GM18507 (cell line): ENCODE measurements at regions not wholly inside any gene's neighbourhood (a gene's known extent, or its start where the extent isn't known, plus 50 kb on each side); places are given as distances from the start of the nearest gene placed in this dataset.

Experiments used
- DNase-seq: peaks from one replicate; pipeline ENCODE4 v3.0.0; 2011; ENCODE audit warnings: low read depth; ENCODE audit not compliant: insufficient read length; ENCODE audit errors: extremely low spot score
- FAIRE-seq: peaks from 2 replicates; lab custom pipeline; 2011; peaks lifted over from hg19 to GRCh38; lab: Jason Lieb, UNC

DNA sequence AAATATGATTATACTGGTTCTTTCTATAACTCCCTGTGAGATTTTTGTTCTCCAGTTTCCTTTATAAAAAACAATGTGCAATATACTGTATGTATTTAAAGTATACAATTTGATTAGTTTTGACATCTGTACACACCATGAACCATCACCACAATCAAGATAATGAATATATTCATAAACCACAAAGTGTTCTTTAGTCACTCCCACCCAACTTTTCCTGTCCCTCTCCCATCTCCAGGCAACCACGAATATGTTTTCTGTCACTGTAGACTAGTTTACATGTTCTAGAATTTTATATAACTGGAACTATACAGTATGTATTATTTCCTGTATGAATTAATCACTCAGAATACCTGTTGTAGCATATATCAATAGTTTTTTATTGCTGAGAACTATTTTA lies 177.0 kb upstream of the MBNL1 start:
- FAIRE-seq (no peak), DNase-seq (no peak)

DNA sequence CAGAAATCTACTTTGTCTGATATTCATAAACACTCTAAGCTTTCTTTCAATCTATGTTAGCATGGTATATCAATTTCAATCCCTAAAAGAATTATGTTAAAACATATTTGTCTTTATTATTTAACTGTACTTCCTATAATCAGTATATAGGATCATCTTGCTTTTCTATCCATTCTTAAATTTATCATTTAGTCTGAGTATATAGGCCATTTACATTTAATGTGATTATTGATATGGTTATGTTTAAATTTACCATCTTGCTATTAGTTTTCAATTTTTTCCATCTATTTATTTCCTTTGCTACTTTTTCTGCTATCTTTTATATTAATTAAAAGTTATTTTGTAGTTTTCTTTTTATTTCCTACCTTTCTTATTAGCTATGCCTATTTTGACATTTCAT lies 174.8 kb upstream of the MBNL1 start:
- DNase-seq (no peak), FAIRE-seq (no peak)

DNA sequence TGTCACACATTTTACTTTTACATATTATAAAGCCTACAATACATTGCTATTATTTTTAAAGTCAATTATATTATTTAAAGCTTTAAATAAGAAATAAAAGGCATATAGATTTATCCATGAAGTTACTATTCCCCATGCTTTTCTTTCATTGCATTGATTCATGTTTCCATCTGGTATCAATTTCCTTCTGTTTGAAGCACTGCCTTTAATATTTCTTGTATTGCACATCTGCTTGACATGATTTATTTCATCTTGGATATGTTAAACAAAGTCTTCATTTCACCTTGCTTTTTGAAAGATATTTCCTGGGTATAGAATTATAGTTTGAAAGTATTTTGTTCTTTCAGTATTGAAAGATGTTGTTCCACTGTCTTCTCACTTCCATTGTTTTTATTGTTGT lies 174.3 kb upstream of the MBNL1 start:
- peak; percentile 24 for FAIRE-seq
- DNase-seq, result no peak

DNA sequence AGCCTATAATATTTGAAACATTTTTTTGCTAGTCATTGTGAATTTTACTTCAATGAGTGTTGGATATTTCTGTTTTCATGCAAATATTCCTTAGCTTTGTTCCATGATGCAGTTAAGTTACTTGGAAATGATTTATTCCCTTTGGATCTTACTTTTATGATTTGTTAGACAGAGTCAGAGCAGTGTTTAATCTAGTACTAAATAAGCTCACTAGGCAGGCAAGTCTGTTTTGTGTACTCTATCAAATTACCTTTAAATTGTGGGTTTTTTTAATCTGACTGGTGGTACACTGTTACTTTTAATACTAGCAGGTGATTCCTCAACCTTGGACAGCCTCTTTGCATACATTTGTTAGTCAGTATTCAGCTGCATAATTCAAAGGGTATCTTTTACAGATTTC lies 173.3 kb upstream of the MBNL1 start:
- DNase-seq (no peak), FAIRE-seq (no peak)

DNA sequence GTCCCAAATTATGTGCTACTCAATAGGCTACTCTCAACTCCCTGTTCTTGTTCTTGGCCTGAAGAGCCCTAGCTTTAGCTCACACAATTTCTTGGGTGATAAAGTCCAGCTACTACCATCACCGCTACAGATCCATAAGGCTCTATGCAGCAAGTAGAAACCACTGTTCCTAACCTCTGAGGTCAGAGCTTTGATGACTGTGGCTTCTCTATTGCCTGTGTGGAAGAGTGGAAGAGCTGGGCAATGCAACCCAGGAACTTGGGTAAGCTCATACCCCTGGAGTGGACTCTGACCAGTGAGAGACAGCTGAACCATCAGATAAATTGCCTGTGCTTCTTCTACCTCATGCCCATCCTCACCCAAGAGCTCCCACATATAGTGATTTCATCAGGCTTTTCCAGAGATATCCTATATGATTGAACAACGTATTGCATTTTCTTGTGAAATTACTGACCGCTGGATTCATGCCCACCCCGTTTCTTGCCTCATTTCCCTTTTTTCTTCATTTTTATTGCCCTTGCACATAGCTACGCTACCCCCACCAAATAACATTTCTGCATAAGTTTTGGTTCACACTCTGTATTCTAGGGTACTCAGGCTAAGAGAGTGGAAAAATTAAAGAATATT lies 172.3 kb upstream of the MBNL1 start:
- FAIRE-seq (no peak), DNase-seq (no peak)

DNA sequence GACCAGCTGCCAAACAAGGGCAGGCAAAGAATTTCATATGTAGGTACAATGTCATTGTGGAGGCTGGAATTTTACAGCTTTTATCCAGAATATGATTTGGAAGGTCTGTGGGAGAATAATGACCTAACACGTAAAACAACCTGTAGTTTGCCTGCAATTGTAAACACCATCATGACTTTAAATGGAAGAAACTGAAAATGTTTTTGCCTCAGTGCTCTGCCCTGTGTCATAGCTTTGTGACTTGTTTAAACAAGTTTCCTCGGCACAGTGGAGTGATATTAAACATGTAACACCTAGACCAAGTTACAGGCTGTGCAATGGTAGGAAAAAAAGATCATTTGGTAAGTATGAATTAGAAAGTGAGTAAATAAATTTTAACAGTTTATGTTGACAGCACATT lies 171.6 kb upstream of the MBNL1 start:
- no peak for DNase-seq
- no peak for FAIRE-seq

DNA sequence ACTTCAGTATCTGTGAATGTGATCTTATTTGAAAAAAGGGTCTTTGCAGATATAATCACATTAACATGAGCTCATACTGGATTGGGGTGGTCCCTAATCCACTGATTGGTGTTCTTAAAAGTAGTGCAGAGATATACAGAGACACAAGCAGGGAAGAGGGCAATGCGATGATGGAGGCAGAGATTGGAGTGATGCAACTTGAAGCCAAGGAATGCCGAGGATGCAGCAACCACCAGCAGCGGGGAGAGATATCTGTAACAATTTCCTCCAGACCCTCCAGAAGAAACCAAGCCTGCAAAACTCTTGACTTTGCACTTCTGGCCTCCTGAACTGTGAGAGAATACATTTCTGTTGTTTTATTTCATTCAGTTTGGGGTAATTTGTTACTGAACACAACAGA lies 171.0 kb upstream of the MBNL1 start:
- peak; percentile 5 for FAIRE-seq
- DNase-seq, result no peak

DNA sequence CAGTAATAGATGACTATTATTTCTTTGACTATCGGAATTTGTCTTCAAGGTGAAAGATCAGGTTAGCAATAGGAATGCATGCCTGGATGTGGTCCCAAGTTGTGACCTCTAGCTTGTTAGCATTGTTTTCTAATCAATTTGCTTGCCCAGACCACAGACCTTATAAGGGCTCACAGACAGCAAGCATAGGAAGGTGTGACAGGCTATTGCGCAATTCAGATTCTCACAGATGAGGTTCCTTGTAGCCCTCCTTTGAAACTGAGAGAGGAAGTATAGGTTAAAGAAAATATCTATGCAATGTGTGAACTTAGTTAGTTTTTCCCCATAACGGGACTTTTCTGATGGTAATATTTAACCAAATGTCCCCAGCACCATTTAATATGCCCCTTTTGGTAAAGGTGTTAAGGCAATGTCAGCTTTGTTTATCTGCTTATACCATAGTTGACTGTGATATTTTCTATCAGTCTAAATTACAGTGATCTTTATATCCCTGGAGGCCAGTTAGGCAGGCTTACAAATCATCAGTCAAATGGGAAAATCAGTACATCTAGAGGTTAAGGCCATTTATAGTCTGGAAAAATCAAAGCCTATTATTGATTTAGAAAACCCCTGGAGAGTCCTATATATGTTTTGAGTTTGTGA lies 168.1 kb upstream of the MBNL1 start:
- FAIRE-seq, result peak; percentile 98
- DNase-seq, result peak; percentile 32

DNA sequence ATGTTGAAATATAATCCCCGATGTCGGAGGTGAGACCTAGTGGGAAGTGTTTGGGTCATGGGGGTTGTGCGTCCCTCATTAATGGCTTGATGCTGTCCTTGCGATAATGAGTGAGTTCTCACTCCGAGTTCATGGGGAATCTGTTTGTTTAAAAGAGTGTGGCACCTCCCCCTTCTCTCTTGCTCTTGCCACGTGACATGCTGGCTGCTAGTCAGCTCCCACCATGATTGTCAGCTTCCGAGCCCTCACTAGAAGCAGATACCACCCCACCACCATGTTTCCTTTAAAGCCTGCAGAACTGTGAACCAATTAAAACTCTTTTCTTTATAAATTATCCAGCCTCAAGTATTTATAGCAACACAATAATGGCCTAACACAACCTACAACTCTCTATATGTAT lies 166.3 kb upstream of the MBNL1 start:
- no peak for DNase-seq
- peak; percentile 15 for FAIRE-seq

DNA sequence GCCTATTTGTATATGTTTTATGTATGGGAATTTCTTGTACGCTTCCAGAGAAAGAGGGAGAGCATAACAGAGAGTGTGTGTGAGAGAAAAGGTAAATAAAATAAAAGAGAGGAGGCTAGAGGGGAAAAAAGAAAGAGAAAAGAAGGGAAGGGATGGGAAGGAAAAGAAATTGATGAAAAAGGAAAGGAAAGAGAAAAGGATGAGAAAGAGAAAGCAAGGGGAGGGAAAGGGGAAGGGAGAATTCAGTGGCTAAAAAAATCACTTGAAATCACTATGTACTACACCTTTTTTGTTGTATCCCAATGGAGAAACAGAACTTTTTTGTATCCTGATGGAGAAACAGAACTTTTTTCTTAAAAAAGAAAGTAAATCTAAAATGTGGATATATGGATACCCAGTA lies 165.5 kb upstream of the MBNL1 start:
- DNase-seq, result no peak
- no peak for FAIRE-seq

DNA sequence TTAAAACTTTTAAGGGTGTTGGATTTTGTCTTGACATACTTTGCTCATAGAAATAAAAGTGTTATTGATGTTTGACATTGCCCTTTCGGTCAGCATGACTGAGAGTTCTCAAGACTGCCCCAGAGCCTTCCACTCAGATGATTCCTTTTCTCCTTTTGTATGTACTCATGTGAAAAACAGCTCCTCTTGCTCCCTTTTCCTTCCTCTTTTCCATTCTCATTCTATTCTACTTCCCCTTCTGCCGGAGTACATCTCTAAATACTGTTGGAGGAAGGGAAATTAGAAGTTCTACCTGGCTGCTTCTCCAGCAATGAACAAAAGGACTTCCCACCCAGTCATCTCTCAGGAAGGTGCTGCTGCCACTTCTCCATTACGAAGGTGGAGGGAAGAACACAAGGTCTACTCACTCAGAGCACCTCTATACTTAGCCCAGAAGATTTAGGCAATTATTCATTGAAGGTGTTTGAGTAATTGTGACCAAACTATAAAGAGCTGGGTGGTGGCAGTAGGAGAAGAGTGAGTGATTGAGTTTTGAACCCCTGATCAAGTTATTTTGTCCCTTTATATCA lies 163.8 kb upstream of the MBNL1 start:
- DNase-seq (no peak), FAIRE-seq (peak; percentile 33)

DNA sequence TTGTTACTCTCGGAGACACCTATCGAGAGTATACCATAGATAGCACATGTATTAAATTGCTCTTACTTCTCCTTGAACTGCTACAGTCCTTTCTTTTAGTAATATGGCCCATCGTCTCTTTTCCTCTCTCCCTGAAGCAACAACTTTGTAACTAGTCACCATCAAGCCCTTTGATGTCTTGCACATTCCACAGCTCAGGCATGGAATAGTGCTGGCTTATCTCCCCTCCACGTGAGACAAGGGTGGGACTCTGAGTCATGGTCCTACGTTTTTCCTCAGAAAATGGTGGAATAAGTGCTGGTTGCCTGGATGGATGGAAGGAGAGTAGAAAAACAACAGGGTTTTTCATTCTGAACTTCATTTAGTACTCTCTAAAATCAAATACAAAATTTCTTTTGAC lies 163.3 kb upstream of the MBNL1 start:
- FAIRE-seq (no peak), DNase-seq (no peak)

DNA sequence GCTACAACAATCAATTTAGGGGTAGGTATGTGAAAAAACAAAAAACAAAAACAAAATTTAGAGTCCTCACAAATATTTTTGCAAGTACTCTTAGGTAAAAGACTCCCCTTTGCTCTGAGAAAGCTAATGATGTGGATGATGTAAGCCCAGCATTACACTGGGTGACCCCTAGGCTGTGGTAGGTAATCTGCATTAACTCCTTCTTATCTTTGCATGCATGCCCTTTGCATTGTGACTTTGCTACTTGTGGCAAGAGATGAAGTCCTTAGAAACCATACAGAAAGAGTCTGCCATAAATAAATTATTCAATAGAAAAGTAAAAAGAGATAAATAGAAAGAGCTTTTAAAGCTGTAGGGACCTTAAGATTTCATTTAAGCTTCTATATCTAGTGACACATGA lies 159.7 kb upstream of the MBNL1 start:
- no peak for FAIRE-seq
- no peak for DNase-seq

DNA sequence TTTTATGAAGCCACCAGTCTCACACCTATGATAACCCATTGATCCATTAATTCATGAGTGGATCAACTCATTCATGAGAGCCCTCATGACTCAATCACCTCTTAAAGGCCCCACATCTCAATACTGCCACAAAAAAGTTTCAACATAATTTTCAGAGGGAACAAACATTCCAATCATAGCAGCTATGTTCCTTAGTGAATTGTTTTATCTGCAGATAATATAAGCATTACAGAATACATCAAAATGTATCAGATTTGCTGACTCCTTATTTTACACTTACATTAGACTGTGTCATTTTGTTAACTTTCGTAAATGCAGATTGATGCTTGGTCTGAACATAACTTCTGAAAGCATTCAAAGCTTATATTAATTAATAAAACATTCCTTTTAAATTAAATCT lies 155.3 kb upstream of the MBNL1 start:
- DNase-seq (no peak), FAIRE-seq (no peak)

DNA sequence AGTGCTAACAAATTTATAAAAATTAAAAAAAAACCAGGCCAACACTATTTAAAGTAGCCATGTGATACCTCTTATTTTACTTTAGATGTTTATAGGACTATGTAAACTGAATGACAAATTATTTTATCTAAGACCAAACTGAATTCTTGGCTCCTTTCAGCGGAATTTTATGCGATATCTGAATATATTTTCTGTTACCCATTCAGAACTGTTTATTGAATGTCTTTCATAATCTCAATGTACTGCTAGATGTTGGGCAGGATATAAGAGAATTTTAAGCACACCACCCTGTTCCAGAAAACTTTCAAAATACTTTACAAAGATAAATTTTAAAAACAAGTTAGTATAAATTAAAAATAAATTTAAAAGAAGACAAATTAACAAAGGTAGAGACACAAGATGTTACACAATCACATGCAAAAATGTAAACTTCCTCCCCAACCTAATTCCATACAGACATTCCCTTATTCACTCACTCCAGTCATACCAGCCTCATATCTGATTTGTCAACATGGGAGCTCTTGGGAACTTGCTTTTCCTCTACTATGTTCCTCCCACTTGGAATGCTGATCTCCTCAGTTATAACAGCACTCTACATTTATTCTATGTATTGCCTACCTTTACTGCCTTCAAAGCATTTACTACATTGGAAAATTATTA lies 154.6 kb upstream of the MBNL1 start:
- no peak for FAIRE-seq
- DNase-seq, result no peak

DNA sequence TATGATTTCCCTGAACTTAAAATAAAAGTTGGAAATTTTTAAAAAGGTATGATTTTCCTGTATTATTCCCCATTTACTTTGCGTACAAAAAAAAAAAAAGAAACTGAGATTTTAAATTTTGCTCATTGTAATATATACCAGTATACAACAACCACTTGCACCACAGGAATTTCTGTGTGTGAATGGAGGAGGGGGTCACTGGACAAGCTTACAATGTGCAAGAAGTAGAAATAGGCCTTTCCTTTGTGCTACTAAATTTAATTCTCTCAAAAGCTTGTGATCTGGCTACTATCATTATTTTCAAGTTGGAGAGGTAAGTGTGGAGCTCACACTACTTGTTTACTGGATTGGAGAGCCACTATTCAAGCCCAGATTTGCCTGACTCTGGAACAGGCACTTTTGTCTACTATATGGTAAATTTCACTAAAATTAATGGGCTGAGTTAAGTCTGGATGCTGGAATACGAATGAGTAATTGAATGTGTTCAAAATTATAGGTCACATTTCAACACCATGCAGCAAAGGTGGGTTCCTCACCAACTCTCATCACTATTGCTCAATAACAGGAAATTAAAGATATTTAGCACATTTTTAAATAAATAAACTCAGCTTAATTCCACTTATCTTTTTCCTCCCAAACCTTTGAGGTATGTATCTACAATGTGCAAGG lies 148.0 kb upstream of the MBNL1 start:
- DNase-seq (no peak), FAIRE-seq (no peak)

DNA sequence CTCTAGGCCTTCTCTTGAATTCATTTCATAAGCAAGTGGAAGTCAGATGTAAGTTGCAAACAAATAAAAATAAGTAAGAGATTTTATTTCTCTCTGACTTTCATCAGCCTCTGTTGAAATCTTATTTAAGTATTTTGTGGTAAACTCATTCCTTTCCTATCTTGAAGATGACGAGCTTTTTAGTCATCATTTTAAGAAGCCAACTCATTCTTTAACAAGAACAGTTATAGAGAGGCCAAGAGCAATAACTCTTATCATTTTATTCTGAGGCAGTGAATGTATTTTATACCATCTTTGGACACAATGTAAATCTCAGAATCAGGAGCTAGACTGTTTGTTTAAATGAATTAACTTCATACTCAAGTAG lies 147.5 kb upstream of the MBNL1 start:
- FAIRE-seq (no peak), DNase-seq (no peak)

DNA sequence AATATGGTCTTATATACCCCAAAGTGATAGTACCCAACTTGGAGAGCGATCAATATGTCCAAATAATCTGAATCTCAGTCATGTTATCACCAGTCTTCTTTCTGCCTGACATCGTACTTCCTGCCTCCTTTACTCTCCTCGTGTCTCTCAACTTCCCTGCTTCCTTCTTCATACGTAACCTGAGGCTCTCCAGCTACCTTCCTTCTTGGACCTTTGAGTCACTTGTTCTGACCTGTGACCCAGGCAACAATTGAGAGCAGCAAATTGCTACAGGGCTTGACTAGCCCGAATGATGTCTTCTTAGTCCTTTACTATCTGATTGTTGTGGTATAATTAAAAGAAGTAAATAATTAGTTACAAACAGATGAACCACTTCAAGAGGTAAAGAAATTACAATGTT lies 145.9 kb upstream of the MBNL1 start:
- FAIRE-seq (no peak), DNase-seq (no peak)

DNA sequence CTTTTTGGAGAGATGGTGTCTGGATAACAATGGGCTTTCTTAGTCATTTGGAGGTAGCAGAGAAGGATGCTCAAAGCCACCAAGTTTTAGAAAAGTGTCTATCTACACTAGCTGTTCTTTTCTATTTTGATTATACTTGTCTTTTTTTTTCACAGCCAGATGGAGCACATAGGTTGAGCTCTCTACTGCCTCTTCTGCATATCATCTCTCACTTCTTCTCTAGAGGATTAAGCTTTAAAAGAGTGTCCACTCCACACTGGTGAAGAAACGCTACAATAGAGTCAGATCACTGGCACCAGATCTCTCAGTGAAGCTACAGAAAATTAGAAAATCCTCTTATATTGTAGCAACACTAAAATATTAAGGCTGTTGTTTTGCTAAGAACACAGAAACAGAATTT lies 145.3 kb upstream of the MBNL1 start:
- FAIRE-seq (no peak), DNase-seq (no peak)

DNA sequence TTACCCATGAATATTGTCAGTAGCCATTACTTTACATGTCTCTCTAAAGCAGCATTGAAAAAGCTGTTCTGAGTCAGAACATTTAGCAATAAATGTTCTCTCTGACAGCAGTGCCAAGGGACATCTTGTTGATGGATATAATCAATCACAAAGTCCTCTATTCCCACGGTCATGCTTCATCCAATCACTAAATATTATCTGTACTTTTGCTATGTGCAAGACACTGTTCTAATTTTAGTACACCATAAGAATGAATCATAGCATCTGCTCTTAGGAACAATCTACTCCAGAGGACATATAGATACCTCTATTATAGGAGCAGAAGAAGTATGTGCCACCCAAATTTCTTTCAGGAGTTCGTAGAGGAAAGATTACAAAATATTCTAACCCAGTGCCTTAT lies 142.5 kb upstream of the MBNL1 start:
- FAIRE-seq, result no peak
- no peak for DNase-seq

DNA sequence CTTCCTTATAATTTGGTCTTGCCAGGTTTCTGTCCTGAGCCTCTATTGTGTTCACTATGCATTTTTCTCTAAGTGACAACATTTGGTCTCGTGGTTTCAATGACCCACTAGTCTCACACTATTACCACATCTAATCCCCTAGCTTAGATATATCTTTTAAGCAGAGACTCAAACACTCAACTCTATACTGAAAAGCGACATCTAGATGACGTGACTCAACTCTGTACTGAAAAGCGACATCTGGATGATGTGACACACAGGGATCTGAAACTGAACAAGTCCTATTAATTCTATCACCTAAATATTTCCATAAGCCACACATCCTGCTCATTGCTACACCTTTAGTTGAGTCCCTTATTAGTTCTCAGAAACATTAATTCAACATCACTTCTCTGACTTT lies 141.7 kb upstream of the MBNL1 start:
- peak; percentile 97 for FAIRE-seq
- peak; percentile 38 for DNase-seq
